ENCODE measurements at regions not wholly inside any gene's neighbourhood (a gene's known extent, or its start where the extent isn't known, plus 50 kb on each side); places are given as distances from the start of the nearest gene placed in this dataset.
"Not testable (repeated sequence)": the region's sequence is repeated elsewhere in the genome, so short reads cannot be mapped to it uniquely, and the experiment has no call there.

- no peaks in the 10 kb centered on the region for H3K36me3 ChIP-seq (replicated peaks)
- no peak for TF ChIP-seq CTCF (IDR thresholded peaks at IDR 0.05; ENCODE audit: low read depth, low read length, missing control alignments)
- H3K27ac ChIP-seq = no peak overlapping the region
- in situ Hi-C loops (cut with HindIII; ENCODE audit: low pct_ligation_motif_present, low sequenced_read_pairs) = no loop called here
- H3K27me3 ChIP-seq (replicated peaks) = no peaks in the 10 kb centered on the region
- H3K4me3 ChIP-seq (ENCODE audit: low read depth, low read length) = no peak overlapping the region
- DNase-seq = no peak
Measured at GRCh38 chr16:47817048-47817447, 338.7 kb downstream of the ABCC12 start.

- no peaks in the 10 kb centered on the region for H3K36me3 ChIP-seq (replicated peaks)
- no peak for DNase-seq
- no peaks in the 10 kb centered on the region for H3K27me3 ChIP-seq (replicated peaks)
- in situ Hi-C loops (cut with HindIII; ENCODE audit: low pct_ligation_motif_present, low sequenced_read_pairs) = no loop called here
- no peak overlapping the region for H3K27ac ChIP-seq
- no peak for TF ChIP-seq CTCF (IDR thresholded peaks at IDR 0.05; ENCODE audit: low read depth, low read length, missing control alignments)
- H3K4me3 ChIP-seq (ENCODE audit: low read depth, low read length) = no peak overlapping the region
Measured at GRCh38 chr16:47816511-47816910, 339.3 kb downstream of the ABCC12 start.

- no peaks in the 10 kb centered on the region for H3K36me3 ChIP-seq (replicated peaks)
- no peak overlapping the region for H3K27ac ChIP-seq
- TF ChIP-seq CTCF (IDR thresholded peaks at IDR 0.05; ENCODE audit: low read depth, low read length, missing control alignments) = no peak
- H3K27me3 ChIP-seq (replicated peaks) = no peaks in the 10 kb centered on the region
- no peak overlapping the region for H3K4me3 ChIP-seq (ENCODE audit: low read depth, low read length)
- peak; percentile 4 for DNase-seq
- in situ Hi-C loops (cut with HindIII; ENCODE audit: low pct_ligation_motif_present, low sequenced_read_pairs) = no loop called here
Measured at GRCh38 chr16:47815655-47816054, 340.1 kb downstream of the ABCC12 start.

GRCh38 chr16:47811758-47812157, 344.0 kb downstream of the ABCC12 start:
- H3K27ac ChIP-seq; H3K27me3 ChIP-seq (replicated peaks); in situ Hi-C loops (cut with HindIII; ENCODE audit: low pct_ligation_motif_present, low sequenced_read_pairs); DNase-seq; H3K4me3 ChIP-seq (ENCODE audit: low read depth, low read length); H3K36me3 ChIP-seq (replicated peaks): not testable (repeated sequence)

- H3K4me3 ChIP-seq (ENCODE audit: low read depth, low read length) = no peak overlapping the region
Measured at GRCh38 chr16:47806309-47806847, 345.2 kb downstream of the PHKB start.

GRCh38 chr16:47787696-47788095, 326.6 kb downstream of the PHKB start:
- H3K27me3 ChIP-seq (replicated peaks) = no peaks in the 10 kb centered on the region
- DNase-seq = peak; percentile 14
- TF ChIP-seq CTCF (IDR thresholded peaks at IDR 0.05; ENCODE audit: low read depth, low read length, missing control alignments) = no peak
- no peaks in the 10 kb centered on the region for H3K36me3 ChIP-seq (replicated peaks)
- in situ Hi-C loops (cut with HindIII; ENCODE audit: low pct_ligation_motif_present, low sequenced_read_pairs) = no loop called here
- H3K4me3 ChIP-seq (ENCODE audit: low read depth, low read length) = no peak overlapping the region
- H3K27ac ChIP-seq = no peak overlapping the region

More at GRCh38 chr16:47806309-47806847, 345.2 kb downstream of the PHKB start:
- TF ChIP-seq CTCF (IDR thresholded peaks at IDR 0.05; ENCODE audit: low read depth, low read length, missing control alignments) = no peak
- Histone ChIP-seq H3K36me3 (replicated peaks) (no peaks in the 10 kb centered on the region), H3K27me3 (replicated peaks) (no peaks in the 10 kb centered on the region), H3K27ac (no peak overlapping the region)
- in situ Hi-C loops (cut with HindIII; ENCODE audit: low pct_ligation_motif_present, low sequenced_read_pairs) = no loop called here
- no peak for DNase-seq
